Vagina (tissue), 2 donors: ENCODE measurements at regions not wholly inside any gene's neighbourhood (a gene's known extent, or its start where the extent isn't known, plus 50 kb on each side); places are given as distances from the start of the nearest gene placed in this dataset.

ENCODE experiments used
- CTCF ChIP-seq, 3 experiments: fragments of 450-650 bp in 2 of 3; fragments of 200-600 bp in 1 of 3; sonication (generic) in 1 of 3; IDR thresholded peaks; one replicate each; pipeline ENCODE4 v1.5.1; 2017 to 2019; ENCODE audit warnings: antibody characterized with exemption in 3 of 3, mild to moderate bottlenecking in 2 of 3, moderate library complexity in 2 of 3
- POLR2AphosphoS5 ChIP-seq, 2 donors: sonication (generic); formaldehyde crosslinking; IDR thresholded peaks; one replicate each; pipeline ENCODE4 v1.9.0; 2017; ENCODE audit warnings: antibody characterized with exemption in 2 of 2, mild to moderate bottlenecking in 2 of 2, low read depth in 1 of 2; ENCODE audit not compliant: insufficient read depth in 1 of 2

DNA sequence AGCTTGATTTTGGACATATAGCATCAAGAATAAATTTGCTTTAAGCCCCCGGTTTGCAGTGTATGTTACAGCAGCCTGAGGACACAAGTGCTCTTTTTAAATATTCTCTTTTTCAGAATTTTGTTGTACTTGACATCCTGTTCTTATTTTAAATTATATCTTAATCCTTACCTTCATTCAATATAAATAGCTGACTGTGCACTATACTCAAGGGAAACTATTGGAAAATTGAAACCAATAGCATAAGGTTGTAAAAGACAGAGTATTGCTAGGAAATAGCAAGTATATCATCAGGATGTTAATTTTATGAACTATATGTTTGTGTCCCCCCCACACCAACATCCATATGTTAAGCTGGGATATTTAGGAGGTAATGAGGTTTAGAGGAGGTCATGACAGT, 120.4 kb upstream of the CDH10 start:
- TF ChIP-seq CTCF (IDR thresholded peaks at IDR 0.05) (no peak), POLR2AphosphoS5 (IDR thresholded peaks at IDR 0.05; ENCODE audit: insufficient read depth in 1 of 2, low read depth in 1 of 2) (no peak)
